ENCODE measurements at regions not wholly inside any gene's neighbourhood (a gene's known extent, or its start where the extent isn't known, plus 50 kb on each side); places are given as distances from the start of the nearest gene placed in this dataset.

DNA sequence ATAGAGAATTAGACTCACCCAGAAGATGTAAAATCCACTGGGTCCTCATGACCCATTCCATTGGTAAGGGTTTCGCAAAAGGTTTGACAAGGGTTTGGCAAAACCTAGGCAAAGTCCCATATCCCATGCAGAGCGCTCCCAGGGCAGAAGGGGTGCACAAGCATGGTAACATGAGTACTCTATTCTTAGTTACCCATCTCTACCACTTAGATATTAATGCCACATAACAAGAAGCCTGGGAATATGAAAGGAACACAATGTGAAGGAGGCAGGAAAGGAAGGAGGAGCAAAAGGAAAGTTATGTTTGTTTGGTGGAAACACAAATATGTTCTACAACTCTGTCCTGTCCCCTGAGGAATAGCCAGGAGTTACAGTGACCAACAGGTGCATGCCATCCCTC is 163.1 kb downstream of the FAXC start:
- Histone ChIP-seq H2BK120ac (ENCODE audit: low read depth, low read length, poor library complexity, severe bottlenecking) (no peak overlapping the region), H2BK12ac (ENCODE audit: insufficient read length, low read depth, low read length) (no peak overlapping the region), H4K20me1 (ENCODE audit: control insufficient read depth, insufficient read depth, insufficient read length) (no peaks in the 10 kb centered on the region), H4K8ac (replicated peaks; ENCODE audit: insufficient read length, low read depth, low read length) (no peak overlapping the region), H4K91ac (ENCODE audit: insufficient read length, low read depth, low read length) (no peak overlapping the region), H2BK5ac (ENCODE audit: insufficient read length, low read length) (no peak overlapping the region), H3T11ph (ENCODE audit: low read length) (no peak overlapping the region), H3K27me3 (ENCODE audit: insufficient read depth, low read length) (no peaks in the 10 kb centered on the region), H3K23ac (ENCODE audit: insufficient read length, low read depth, low read length) (no peak overlapping the region), H3K4ac (ENCODE audit: low read depth, low read length) (no peak overlapping the region), H3K27ac (ENCODE audit: insufficient read length, low read depth, low read length) (no peak overlapping the region), H3K9me3 (ENCODE audit: control insufficient read depth, low read depth, low read length) (no peaks in the 10 kb centered on the region), H3K18ac (ENCODE audit: insufficient read length, low read depth, low read length) (no peak overlapping the region), H3K23me2 (ENCODE audit: insufficient read length, low read depth, low read length, poor library complexity, severe bottlenecking) (no peaks in the 10 kb centered on the region), H3K56ac (ENCODE audit: insufficient read length, low read depth, low read length) (no peak overlapping the region), H2AK5ac (ENCODE audit: insufficient read length, low read length) (no peak overlapping the region), H2BK20ac (ENCODE audit: low read depth, low read length, poor library complexity, severe bottlenecking) (no peak overlapping the region), H2BK15ac (ENCODE audit: low read depth, low read length) (no peak overlapping the region), H3K79me2 (ENCODE audit: insufficient read depth, low read length) (no peaks in the 10 kb centered on the region), H2AFZ (ENCODE audit: low read length) (no peak overlapping the region), H3K4me1 (ENCODE audit: insufficient read depth, low read length) (no peaks in the 10 kb centered on the region; the same call in 1 of the 2 replicates), H3K4me2 (ENCODE audit: insufficient read depth, insufficient read length, low read length) (no peak overlapping the region), H3K79me1 (ENCODE audit: insufficient read depth, low read depth, low read length, poor library complexity, severe bottlenecking) (no peaks in the 10 kb centered on the region), H3K14ac (ENCODE audit: insufficient read depth, low read length) (no peak overlapping the region), H3K9ac (ENCODE audit: extremely low read depth, insufficient read length, low read length) (no peak overlapping the region), H4K5ac (ENCODE audit: insufficient read length, low read depth, low read length) (no peak overlapping the region)
- Mint-ChIP-seq H3K27ac (no peak overlapping the region), H3K9me3 (peaks cover 12% of the 10 kb centered on the region in 2 experiments), H3K4me3 (no peak overlapping the region), H3K4me1 (peaks cover 14 to 16% of the 10 kb centered on the region in 2 experiments), H3K27me3 (ENCODE audit: low read depth) (no peaks in the 10 kb centered on the region), H3K36me3 (ENCODE audit: insufficient read depth in 1 of 3, low read depth in 3 of 3) (peaks cover 3 to 12% (median 8%) of the 10 kb centered on the region in 3 experiments; a peak in 6 of 7 replicates)
- WGBS (ENCODE audit: extremely low coverage, insufficient read length, low lambda C conversion rate) = no CpG with 5 or more reads among the region's 2 CpGs
- TF ChIP-seq, protein P1, sequence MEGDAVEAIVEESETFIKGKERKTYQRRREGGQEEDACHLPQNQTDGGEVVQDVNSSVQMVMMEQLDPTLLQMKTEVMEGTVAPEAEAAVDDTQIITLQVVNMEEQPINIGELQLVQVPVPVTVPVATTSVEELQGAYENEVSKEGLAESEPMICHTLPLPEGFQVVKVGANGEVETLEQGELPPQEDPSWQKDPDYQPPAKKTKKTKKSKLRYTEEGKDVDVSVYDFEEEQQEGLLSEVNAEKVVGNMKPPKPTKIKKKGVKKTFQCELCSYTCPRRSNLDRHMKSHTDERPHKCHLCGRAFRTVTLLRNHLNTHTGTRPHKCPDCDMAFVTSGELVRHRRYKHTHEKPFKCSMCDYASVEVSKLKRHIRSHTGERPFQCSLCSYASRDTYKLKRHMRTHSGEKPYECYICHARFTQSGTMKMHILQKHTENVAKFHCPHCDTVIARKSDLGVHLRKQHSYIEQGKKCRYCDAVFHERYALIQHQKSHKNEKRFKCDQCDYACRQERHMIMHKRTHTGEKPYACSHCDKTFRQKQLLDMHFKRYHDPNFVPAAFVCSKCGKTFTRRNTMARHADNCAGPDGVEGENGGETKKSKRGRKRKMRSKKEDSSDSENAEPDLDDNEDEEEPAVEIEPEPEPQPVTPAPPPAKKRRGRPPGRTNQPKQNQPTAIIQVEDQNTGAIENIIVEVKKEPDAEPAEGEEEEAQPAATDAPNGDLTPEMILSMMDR (conservative IDR thresholded peaks at IDR 0.05) = no peak
- no peak for DNase-seq
